Adrenal gland (tissue), 5 donors: ENCODE measurements at regions not wholly inside any gene's neighbourhood (a gene's known extent, or its start where the extent isn't known, plus 50 kb on each side); places are given as distances from the start of the nearest gene placed in this dataset.

Experiments used
- CTCF ChIP-seq, 6 experiments: fragments of 450-650 bp in 4 of 6; fragments of 200-600 bp in 2 of 6; sonication (generic) in 1 of 6; IDR thresholded peaks; 1 replicate in 5 of 6; 2 replicates in 1 of 6; pipeline versions ENCODE4 v1.5.1 to v1.8.0; 2016 to 2021; ENCODE audit warnings: antibody characterized with exemption in 6 of 6, mild to moderate bottlenecking in 2 of 6, moderate library complexity in 1 of 6
- POLR2A ChIP-seq, 2 donors: fragments of 450-650 bp; IDR thresholded peaks; one replicate each; pipeline ENCODE4 v1.6.1; 2017; ENCODE audit warnings: antibody characterized with exemption in 2 of 2, mild to moderate bottlenecking in 2 of 2, moderate library complexity in 1 of 2
- donor health status: DM: no; HTN: no; CAD: no.

- TF ChIP-seq CTCF (IDR thresholded peaks at IDR 0.05) (no peak), POLR2A (IDR thresholded peaks at IDR 0.05) (no peak)
Observed at GRCh38 chr1:30130099-30130498, 593.3 kb downstream of the MATN1 start.
